Neural progenitor cell (in vitro differentiated cells): ENCODE measurements at regions not wholly inside any gene's neighbourhood (a gene's known extent, or its start where the extent isn't known, plus 50 kb on each side); places are given as distances from the start of the nearest gene placed in this dataset.

Experiments
- EZH2 ChIP-seq: fragments of 200-600 bp; sonication (generic); IDR thresholded peaks from 2 replicates; pipeline ENCODE4 v1.6.1; 2017; ENCODE audit warnings: antibody characterized with exemption, mild to moderate bottlenecking, moderate library complexity
- TF ChIP-seq, protein P1 (sequence below): fragments of 200-600 bp; sonication (generic); IDR thresholded peaks from 2 replicates; pipeline ENCODE4 v1.5.1; 2017; ENCODE audit warnings: antibody characterized with exemption, mild to moderate bottlenecking

DNA sequence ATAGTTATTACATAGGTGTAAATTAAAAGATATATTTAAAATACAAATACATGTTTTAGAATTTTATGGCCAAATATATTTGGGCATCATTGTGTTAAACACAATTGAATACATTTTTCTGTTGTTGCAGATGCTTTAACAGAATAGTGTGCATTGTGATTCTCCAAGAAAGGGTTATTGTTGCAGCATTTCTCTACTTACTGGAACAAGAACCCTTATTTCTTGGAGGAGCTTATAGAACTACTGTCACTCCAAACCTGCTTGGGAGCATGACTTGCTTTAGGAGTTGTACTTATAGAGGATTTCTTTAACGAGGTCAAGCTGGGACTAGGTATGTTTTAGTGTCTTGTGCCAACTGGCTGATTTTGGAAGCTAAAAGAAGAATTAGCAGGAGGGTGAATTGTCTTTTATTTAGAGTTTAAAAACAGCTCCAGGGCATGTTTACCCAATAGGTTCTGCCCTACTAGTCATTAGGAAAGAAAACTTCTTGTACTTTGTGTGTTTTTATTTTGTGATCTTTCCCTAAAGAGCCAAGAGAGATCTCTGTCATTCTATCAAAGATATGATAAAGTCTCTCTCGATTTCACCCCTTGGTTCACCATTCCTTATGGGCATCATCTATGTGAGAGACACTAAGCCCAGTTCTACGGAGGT is 279.8 kb upstream of the SALL1 start:
- TF ChIP-seq, protein P1, sequence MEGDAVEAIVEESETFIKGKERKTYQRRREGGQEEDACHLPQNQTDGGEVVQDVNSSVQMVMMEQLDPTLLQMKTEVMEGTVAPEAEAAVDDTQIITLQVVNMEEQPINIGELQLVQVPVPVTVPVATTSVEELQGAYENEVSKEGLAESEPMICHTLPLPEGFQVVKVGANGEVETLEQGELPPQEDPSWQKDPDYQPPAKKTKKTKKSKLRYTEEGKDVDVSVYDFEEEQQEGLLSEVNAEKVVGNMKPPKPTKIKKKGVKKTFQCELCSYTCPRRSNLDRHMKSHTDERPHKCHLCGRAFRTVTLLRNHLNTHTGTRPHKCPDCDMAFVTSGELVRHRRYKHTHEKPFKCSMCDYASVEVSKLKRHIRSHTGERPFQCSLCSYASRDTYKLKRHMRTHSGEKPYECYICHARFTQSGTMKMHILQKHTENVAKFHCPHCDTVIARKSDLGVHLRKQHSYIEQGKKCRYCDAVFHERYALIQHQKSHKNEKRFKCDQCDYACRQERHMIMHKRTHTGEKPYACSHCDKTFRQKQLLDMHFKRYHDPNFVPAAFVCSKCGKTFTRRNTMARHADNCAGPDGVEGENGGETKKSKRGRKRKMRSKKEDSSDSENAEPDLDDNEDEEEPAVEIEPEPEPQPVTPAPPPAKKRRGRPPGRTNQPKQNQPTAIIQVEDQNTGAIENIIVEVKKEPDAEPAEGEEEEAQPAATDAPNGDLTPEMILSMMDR, result no peak
- no peak for TF ChIP-seq EZH2
